Thymus (tissue), 11 donors: ENCODE measurements at regions not wholly inside any gene's neighbourhood (a gene's known extent, or its start where the extent isn't known, plus 50 kb on each side); places are given as distances from the start of the nearest gene placed in this dataset.

ENCODE experiments used
- DNase-seq, 9 donors: peaks; one replicate each; pipeline ENCODE4 v3.0.0-alpha.2; 2013; ENCODE audit warnings: low spot score in 9 of 9, low read depth in 6 of 9, missing footprints in 1 of 9
- H3K27ac ChIP-seq, 2 donors: one replicate each; pipeline ENCODE4 v1.5.1; 2013; ENCODE audit warnings: control low read depth in 1 of 2, low read depth in 1 of 2, low read length in 1 of 2, mild to moderate bottlenecking in 1 of 2, moderate library complexity in 1 of 2
- H3K27me3 ChIP-seq, 2 donors: one replicate each; pipeline ENCODE4 v1.5.1; 2013; ENCODE audit warnings: low read length in 1 of 2; ENCODE audit not compliant: control insufficient read depth in 2 of 2, insufficient read depth in 1 of 2
- H3K36me3 ChIP-seq, 2 donors: one replicate each; pipeline ENCODE4 v1.5.1; 2013; ENCODE audit warnings: low read length in 1 of 2, mild to moderate bottlenecking in 1 of 2, moderate library complexity in 1 of 2; ENCODE audit not compliant: control insufficient read depth in 2 of 2, insufficient read depth in 2 of 2
- H3K4me1 ChIP-seq, 2 donors: one replicate each; pipeline ENCODE4 v1.5.1; 2013; ENCODE audit warnings: low read length in 2 of 2; ENCODE audit not compliant: control insufficient read depth in 2 of 2, insufficient read depth in 2 of 2
- H3K4me3 ChIP-seq, 2 donors: one replicate each; pipeline ENCODE4 v1.5.1; 2013; ENCODE audit warnings: low read length in 2 of 2, control low read depth in 1 of 2, mild to moderate bottlenecking in 1 of 2
- H3K9me3 ChIP-seq, 2 donors: one replicate each; pipeline ENCODE4 v1.5.1; 2013; ENCODE audit warnings: low read length in 1 of 2, mild to moderate bottlenecking in 1 of 2; ENCODE audit not compliant: control insufficient read depth in 2 of 2, insufficient read depth in 1 of 2
- WGBS: extraction: QIAGEN DNeasy Blood & Tissue Kit; methylation state at CpG from one replicate; pipeline ENCODE4 v1.1.7; 2013; 5-methylcytosine and 5-hydroxymethylcytosine counted together
- donor health status: healthy.

GRCh38 chr4:135824759-135825296 is 1623.2 kb upstream of the PABPC4L start:
- no peak for DNase-seq
- Histone ChIP-seq H3K4me1 (no peaks in the 10 kb centered on the region), H3K4me3 (no peak overlapping the region), H3K27ac (no peak overlapping the region), H3K27me3 (no peaks in the 10 kb centered on the region), H3K36me3 (no peaks in the 10 kb centered on the region), H3K9me3 (no peaks in the 10 kb centered on the region)
- 83% methylated on average over 3 of the region's 3 CpGs for WGBS

- WGBS = 90% methylated on average over 3 of the region's 3 CpGs
- Histone ChIP-seq H3K36me3 (no peaks in the 10 kb centered on the region), H3K27ac (no peak overlapping the region), H3K4me3 (no peak overlapping the region), H3K4me1 (no peaks in the 10 kb centered on the region), H3K9me3 (no peaks in the 10 kb centered on the region), H3K27me3 (no peaks in the 10 kb centered on the region)
- DNase-seq = no peak
Observed at GRCh38 chr4:135804785-135805184, 1603.2 kb upstream of the PABPC4L start.

- no peak overlapping the region for H3K4me3 ChIP-seq
- H3K27ac ChIP-seq = no peak overlapping the region
- 91% methylated on average over 1 of the region's 1 CpG for WGBS
- no peak for DNase-seq
- H3K4me1 ChIP-seq = no peaks in the 10 kb centered on the region
- H3K36me3 ChIP-seq = no peaks in the 10 kb centered on the region
- no peaks in the 10 kb centered on the region for H3K27me3 ChIP-seq
- peaks cover 0 to 4% of the 10 kb centered on the region in 2 donors for H3K9me3 ChIP-seq
Observed at GRCh38 chr4:135777361-135777760, 1575.8 kb upstream of the PABPC4L start.

- H3K9me3 ChIP-seq = peaks cover 0 to 4% of the 10 kb centered on the region in 2 donors
- no peaks in the 10 kb centered on the region for H3K27me3 ChIP-seq
- no peaks in the 10 kb centered on the region for H3K4me1 ChIP-seq
- H3K4me3 ChIP-seq = no peak overlapping the region
- H3K36me3 ChIP-seq = no peaks in the 10 kb centered on the region
- DNase-seq = no peak
- no peak overlapping the region for H3K27ac ChIP-seq
- 98% methylated on average over 1 of the region's 1 CpG for WGBS
Observed at GRCh38 chr4:135775909-135776308, 1574.3 kb upstream of the PABPC4L start.

- peaks cover 0 to 10% of the 10 kb centered on the region in 2 donors for H3K9me3 ChIP-seq
- H3K4me1 ChIP-seq = no peaks in the 10 kb centered on the region
- no peak overlapping the region for H3K27ac ChIP-seq
- H3K36me3 ChIP-seq = no peaks in the 10 kb centered on the region
- H3K4me3 ChIP-seq = no peak overlapping the region
- no peaks in the 10 kb centered on the region for H3K27me3 ChIP-seq
- DNase-seq = no peak
Observed at GRCh38 chr4:135770505-135770904, 1568.9 kb upstream of the PABPC4L start.

- Histone ChIP-seq H3K4me1 (no peaks in the 10 kb centered on the region), H3K36me3 (no peaks in the 10 kb centered on the region), H3K9me3 (no peaks in the 10 kb centered on the region), H3K27ac (no peak overlapping the region), H3K4me3 (no peak overlapping the region), H3K27me3 (no peaks in the 10 kb centered on the region)
- no peak for DNase-seq
- WGBS = 85% methylated on average over 1 of the region's 1 CpG
Observed at GRCh38 chr4:135744928-135745327, 1543.3 kb upstream of the PABPC4L start.

- Histone ChIP-seq H3K27me3 (no peaks in the 10 kb centered on the region), H3K9me3 (no peaks in the 10 kb centered on the region), H3K27ac (no peak overlapping the region), H3K4me1 (no peaks in the 10 kb centered on the region), H3K4me3 (no peak overlapping the region), H3K36me3 (no peaks in the 10 kb centered on the region)
- no peak for DNase-seq
- WGBS = 56% methylated on average over 5 of the region's 5 CpGs
Observed at GRCh38 chr4:135741583-135741982, 1540.0 kb upstream of the PABPC4L start.

- H3K36me3 ChIP-seq = no peaks in the 10 kb centered on the region
- H3K27ac ChIP-seq = no peak overlapping the region
- H3K9me3 ChIP-seq = no peaks in the 10 kb centered on the region
- no peak overlapping the region for H3K4me3 ChIP-seq
- no peak for DNase-seq
- H3K27me3 ChIP-seq = no peaks in the 10 kb centered on the region
- 91% methylated on average over 2 of the region's 2 CpGs for WGBS
- no peaks in the 10 kb centered on the region for H3K4me1 ChIP-seq
Observed at GRCh38 chr4:135739354-135739753, 1537.8 kb upstream of the PABPC4L start.

- H3K4me3 ChIP-seq = no peak overlapping the region
- H3K4me1 ChIP-seq = no peaks in the 10 kb centered on the region
- H3K36me3 ChIP-seq = no peaks in the 10 kb centered on the region
- no peaks in the 10 kb centered on the region for H3K9me3 ChIP-seq
- no peak overlapping the region for H3K27ac ChIP-seq
- DNase-seq = no peak
- H3K27me3 ChIP-seq = no peaks in the 10 kb centered on the region
Observed at GRCh38 chr4:135735512-135735911, 1533.9 kb upstream of the PABPC4L start.

GRCh38 chr4:135732448-135732847 is 1530.9 kb upstream of the PABPC4L start:
- no peaks in the 10 kb centered on the region for H3K27me3 ChIP-seq
- no peak for DNase-seq
- no peaks in the 10 kb centered on the region for H3K36me3 ChIP-seq
- 84% methylated on average over 4 of the region's 4 CpGs for WGBS
- no peaks in the 10 kb centered on the region for H3K9me3 ChIP-seq
- H3K4me3 ChIP-seq = no peak overlapping the region
- no peak overlapping the region for H3K27ac ChIP-seq
- no peaks in the 10 kb centered on the region for H3K4me1 ChIP-seq
